PC-9 (cell line): ENCODE measurements at regions not wholly inside any gene's neighbourhood (a gene's known extent, or its start where the extent isn't known, plus 50 kb on each side); places are given as distances from the start of the nearest gene placed in this dataset.

ENCODE experiments used
- EZH2 ChIP-seq: fragments of 200-600 bp; sonication (generic); IDR thresholded peaks from 2 replicates; pipeline ENCODE4 v1.8.0; 2017; ENCODE audit warnings: antibody characterized with exemption, low read depth
- TF ChIP-seq, protein P1 (sequence below): fragments of 200-600 bp; sonication (generic); conservative IDR thresholded peaks from 2 replicates; pipeline ENCODE4 v1.6.1; 2017; ENCODE audit warnings: mixed run types, antibody characterized with exemption, mild to moderate bottlenecking, moderate library complexity

DNA sequence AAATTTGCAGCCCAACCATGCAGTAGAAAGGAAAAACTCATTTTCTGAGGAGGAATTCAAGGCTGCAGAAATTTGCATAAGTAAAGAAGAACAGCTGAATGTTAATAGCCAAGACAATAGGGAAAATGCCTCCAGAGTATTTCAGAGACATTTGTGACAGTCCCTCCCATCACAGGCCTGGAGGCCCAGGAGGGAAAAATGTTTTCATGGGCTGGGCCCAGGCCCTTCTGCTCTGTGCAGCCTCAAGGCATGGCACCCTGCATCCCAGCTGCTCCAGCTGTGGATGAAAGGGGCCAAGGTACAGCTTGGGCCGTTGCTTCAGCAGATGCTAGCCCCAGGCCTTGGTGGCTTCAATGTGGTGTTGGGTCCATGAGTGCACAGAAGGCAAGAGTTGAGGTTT, 62.3 kb downstream of the ATXN7L3B start:
- TF ChIP-seq EZH2, result no peak
- TF ChIP-seq, protein P1, sequence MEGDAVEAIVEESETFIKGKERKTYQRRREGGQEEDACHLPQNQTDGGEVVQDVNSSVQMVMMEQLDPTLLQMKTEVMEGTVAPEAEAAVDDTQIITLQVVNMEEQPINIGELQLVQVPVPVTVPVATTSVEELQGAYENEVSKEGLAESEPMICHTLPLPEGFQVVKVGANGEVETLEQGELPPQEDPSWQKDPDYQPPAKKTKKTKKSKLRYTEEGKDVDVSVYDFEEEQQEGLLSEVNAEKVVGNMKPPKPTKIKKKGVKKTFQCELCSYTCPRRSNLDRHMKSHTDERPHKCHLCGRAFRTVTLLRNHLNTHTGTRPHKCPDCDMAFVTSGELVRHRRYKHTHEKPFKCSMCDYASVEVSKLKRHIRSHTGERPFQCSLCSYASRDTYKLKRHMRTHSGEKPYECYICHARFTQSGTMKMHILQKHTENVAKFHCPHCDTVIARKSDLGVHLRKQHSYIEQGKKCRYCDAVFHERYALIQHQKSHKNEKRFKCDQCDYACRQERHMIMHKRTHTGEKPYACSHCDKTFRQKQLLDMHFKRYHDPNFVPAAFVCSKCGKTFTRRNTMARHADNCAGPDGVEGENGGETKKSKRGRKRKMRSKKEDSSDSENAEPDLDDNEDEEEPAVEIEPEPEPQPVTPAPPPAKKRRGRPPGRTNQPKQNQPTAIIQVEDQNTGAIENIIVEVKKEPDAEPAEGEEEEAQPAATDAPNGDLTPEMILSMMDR, result no peak
